Forelimb muscle (tissue), 1 donor: ENCODE measurements at regions not wholly inside any gene's neighbourhood (a gene's known extent, or its start where the extent isn't known, plus 50 kb on each side); places are given as distances from the start of the nearest gene placed in this dataset.
"Not testable (repeated sequence)": the region's sequence is repeated elsewhere in the genome, so short reads cannot be mapped to it uniquely, and the experiment has no call there.

ENCODE experiments used
- DNase-seq: peaks from one replicate; pipeline ENCODE4 v3.0.0-alpha.2; 2013; ENCODE audit warnings: low read depth

DNA sequence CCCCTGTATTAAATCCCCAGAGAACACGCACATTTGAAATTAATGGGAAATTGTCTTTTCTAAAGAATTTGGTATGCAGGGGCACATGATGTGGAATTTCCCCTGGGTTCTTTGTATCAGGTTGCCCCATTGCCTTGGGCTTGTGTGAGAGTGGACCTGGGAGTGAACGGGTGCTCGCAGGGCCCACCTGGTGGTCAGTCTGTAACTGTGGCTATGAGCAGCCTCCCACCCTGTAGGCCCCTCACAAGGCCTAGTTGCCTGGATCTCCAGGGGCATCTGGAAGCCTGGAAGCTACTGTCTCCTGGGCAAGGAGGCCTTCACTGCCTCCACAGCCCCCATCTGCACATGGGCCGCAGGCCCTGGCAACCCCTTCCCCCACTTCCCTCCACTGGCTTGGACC is 96.7 kb downstream of the SLC25A47 start:
- DNase-seq = no peak

DNA sequence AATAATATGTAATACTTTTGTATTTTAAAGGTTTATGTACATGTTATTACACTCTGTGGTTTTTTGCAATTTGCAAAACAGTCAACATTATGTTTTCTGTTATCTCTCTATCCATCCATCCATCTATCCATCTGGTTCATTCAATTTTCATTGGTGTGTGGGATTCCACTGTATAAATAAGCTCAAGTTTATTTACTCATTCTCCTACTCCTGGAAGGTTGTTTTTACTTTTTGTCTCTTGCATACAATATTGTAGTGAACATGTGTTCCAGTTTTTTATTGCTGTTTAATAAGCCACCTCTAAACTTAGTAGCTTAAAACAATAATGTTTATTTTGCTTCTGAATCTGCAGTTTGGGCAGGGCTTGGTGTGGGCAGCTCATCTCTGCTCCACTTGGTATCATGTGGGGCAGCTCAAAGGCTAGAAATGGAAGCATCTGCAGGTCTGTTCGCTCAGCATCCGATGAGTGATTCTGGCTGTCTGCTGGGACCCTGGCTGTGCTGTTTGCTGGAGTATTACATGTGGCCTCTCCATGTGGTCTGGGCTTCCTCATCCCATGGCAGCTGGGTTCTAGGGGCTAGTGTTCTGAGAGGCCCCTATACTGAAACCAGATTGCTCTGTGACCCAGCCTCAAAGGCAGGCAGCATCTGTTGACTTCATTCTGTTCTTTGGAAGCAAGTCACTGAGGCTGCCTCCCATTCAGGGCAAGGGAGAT is 98.8 kb downstream of the SLC25A47 start:
- DNase-seq = no peak

DNA sequence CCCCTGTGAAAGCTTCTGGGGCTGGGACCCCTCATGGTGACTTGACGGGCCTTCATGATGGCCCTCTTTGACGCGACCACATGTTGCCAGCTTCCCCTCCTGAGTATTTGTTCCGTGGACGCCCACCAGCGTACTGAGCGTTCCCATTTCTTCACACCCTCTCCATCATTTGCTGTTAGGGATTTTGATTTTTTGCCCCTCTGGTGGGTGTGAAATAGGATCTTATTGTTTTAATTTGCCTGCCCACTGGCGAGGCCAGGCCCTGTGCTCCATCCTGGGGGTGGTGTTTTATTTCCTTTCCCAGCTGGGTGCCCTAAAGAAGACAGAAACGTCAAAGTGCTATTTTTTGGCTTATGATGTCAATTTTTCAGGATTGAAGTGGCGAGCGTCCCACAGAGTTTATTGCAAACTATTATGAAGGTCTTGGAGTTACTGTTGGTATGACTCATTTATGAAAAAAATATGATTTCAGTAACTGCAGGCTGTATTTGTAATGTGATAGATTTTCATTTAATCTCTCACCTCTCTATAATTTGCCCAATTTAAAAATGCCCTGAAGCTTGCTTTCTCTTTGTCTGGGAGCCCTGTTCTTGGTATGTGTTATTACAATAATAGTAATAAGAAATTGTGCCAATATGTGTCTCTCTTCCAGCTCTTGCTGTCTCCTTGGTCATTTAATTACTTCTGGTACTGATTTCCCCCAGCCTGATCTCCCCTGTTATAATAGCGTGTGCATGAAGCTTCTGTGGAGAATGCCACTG is 99.6 kb downstream of the SLC25A47 start:
- DNase-seq = no peak

DNA sequence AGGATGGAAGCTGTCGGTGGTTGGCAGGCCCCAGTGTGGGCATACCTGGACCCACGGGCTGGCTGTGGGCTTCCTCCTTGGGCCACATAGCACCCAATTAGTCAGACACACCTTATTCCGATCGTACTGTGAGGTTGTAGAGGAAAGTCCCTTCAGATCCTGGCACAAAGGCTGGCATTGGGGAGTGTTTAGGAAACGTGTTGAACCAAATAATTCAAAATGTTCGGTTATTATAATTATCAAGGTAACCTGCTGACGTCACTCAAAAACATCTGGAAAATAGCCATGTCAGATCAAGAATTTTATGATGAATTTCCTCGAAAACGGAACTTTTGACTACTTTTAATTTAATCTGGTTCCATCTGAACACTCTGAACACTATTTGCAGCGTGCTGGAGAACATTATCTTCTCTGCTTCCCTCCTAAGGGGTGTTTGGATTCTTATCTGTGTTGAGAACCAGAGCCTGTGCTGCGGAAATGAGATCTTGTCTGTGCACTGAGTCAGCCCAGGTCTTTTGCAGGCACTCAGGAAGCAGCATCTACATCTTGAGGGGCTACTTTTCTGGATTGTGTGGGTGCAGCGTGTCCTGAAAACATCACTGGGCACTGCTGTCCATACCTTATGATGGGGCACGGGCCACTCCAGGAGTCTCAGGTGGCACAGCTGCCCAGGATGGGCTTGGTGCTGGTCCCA is 100.3 kb downstream of the SLC25A47 start:
- no peak for DNase-seq

DNA sequence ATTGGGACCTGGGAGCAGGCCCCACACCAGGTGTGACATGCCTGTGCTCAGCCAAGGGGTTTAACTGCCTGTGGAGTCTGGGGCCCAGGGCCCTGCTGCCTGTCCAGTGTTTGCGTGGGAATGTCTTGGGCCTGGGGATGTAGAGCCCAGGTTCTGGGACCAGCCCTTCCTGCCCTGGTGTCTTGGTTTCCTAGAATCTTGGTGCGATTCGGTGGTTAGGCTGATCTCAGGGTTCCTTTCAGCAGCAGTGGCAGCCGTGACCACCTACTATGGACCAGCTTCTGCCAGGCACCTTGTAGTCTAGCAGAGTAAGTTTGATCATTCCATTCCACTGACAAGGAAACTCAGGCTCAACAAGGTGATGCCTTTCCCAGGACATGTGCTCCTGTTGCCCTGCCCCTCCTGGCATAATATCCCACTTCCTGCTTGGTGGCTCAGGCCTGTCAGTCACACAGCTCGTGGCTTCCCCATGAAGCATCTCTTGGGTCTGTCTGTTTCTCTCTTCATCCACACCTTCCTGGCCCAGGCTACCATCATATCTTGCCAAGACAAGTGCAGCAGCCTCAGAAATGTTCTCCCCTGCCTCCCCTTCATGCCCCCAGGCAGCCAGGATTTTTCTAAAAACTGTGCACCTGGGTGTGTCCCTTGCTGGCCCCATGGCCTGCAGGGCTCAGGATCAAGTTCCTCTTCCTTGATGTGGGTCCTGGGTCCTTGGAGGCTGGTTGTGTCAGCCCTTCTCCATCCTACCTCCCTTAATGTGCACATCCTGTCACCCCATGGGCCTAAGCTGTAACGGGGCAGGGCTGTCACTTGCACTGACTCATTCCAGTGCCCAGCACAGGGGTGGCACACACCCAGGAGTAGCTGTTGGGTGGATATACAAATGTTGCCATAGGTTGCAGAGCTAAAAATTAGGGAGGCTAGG is 101.6 kb downstream of the SLC25A47 start:
- no peak for DNase-seq

DNA sequence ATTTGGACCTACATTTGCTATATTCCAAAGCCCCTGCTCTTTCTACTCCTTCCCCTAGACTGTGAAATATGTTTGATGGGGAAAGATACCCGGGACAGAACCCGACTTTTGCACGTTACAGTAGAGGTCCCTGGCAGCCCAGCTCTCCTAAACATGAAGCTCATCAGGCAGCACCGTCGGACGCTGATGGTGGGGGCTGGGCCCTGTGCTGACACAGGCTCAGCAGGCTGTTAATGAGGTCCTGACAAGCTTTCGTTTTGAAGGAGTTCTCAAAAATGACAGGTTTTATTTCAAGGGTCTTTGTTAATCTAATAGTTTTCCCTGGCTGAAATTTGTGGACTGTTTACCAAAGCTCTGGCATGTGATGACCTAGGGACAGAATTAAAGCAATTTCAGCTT is 102.3 kb downstream of the SLC25A47 start:
- DNase-seq = no peak

DNA sequence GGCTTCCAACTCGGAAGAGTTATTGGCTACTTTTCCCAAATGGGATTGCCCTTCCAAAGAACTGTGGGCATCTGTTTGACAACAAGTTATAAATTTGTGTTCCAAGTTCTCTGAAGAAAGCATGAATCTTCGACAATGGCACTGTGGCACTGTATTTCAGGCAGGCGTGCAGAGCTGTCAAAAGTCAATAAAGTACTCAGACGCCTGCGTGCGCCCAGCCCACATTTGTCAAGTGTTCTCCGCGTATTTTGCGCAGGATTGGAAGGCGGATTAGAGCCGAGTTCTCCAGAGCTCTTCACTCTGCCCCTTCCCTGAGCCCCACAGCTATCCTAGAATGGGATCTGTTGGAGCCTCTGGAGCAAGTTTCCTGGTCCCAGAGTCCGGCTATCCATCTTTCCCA is 103.2 kb downstream of the SLC25A47 start:
- DNase-seq = no peak

DNA sequence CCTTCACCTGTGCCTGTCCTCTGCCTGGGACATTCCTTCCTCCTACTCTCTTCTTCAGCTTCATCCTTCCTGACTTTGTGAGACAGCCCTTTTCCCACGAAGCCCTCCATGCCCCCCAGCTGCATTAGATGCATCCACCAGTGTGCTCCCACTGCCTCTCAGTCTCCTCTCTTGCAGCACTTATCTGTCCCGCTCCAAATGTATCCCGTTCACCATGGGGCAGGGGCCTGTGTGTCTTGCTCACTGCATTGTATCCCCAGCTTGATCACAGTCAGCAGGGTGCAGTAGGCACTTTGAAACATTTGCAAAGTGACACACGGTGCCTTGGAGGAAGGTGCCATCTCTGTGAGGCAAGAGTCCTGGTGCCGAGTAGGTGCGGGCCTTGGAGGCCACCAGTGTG is 104.0 kb downstream of the SLC25A47 start:
- no peak for DNase-seq

DNA sequence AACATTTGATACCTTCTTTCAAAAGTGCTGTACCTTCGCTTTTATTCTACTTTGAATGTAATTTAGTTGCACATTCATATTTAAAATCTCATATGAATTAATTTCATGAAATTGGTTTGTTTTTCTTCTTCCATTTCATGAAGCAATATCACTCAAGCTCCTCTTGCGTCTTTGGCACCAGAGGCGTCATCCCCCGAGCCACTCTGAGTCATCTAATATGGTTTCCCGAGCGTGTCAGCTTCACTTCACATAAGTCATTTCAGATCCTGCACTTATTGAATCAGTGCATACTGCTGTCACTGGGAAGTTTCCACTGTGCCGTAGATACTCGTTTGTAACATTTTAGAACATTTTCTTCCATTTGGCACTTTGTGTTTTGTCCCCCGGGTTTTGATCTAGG is 105.6 kb downstream of the SLC25A47 start:
- DNase-seq = no peak

DNA sequence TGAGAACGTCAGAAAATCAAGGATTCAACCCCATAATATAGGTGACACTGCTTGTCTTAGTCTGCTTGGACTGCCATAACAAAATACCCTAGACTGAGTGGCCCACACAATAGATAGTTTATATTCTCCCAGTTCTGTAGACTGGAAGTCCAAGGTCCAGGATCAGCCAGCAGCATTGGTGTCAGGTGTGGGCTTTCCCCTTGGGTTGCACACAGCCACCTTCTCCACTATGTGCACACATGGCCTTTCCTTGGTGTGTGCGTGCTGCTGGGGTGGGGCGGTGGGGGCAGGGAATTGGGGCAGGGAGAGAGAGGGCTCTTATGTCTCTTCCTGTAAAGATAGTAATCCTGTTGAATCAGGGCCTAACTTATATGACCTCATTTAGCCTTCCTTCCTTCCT is 106.4 kb downstream of the SLC25A47 start:
- DNase-seq = no peak

DNA sequence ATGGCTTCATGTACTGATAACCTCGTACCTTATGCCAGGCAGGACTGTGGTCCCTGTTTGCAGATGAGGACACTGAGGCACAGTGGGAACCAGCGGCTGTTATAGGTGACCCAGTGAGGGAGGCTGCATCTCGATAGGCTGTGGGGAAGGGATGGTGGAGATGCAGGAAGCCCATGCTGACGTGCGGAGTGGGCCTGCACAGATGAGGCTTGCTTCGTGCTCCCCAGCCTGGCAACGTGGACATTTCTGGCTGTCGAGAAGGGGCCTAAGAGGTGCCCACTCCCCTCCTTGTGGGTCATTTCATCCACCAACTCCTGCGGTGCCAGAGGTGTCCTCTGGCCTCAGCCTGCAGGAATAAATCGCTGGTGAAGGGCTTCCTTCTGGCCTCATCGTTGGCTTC is 107.4 kb downstream of the SLC25A47 start:
- DNase-seq = no peak

DNA sequence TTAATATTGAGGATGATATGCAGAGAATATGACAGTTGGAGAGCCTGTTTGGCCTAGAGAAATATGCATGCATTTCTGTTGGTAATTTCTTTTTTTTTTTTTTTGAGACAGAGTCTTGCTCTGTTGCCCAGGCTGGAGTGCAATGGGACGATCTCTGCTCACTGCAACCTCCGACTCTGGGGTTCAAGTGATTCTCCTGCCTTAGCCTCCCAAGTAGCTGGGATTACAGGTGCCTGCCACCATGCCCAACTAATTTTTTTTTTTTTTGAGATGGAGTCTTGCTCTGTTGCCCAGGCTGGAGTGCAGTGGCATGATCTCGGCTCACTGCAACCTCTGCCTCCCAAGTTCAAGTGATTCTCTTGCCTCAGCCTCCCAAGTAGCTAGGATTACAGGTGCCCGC is 108.3 kb downstream of the SLC25A47 start:
- not testable (repeated sequence) for DNase-seq

DNA sequence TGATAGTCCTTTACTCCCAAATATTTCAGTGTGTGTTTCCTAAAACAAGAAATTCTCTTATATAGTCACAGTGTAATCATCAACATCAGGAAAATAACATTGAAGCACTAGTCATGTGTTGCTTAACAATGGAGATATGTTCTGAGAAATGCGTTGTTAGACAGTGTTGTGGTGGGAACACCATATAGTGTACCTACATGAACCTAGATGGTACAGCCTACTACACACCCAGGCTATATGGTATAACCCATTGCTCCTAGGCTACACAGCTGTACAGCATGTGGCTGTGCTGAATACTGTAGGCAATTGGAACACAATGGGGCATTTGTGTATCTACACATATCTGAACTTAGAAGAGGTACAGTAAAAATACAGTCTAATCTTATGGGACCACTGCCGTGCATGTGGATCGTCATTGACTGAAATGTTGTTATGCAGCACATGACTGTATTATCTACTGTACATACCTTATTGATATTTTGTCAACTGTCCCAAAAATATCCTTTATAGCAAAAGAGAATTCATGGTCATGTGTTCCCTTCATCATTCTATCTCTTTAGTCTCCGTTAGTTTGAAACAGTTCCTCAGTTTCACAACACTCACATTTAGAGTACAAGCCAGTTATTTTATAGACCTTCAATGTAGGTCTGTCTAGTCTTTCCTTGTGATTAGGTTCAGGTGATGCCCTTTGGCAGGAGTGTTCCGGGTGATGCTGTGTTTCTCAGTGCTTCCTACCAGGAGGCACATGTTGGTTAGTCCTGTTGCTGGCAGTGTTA is 109.7 kb downstream of the SLC25A47 start:
- no peak for DNase-seq

DNA sequence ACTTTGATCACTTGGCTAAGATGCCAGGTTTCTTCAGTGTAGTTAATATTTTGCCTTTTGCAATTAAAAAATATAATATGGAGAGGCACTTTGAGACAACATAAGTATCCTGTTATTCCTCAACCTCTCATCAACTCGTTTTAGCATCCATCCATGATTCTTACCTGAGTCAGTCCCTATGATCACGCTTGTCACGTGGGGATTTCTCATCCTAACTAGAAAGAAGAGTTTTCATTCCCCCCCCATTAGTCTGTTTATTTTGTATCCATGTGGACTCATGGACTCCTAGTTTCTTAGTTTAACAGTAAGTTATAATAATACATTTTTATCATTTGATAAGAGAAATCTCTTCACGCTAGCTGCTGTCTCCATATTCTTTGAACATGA is 110.3 kb downstream of the SLC25A47 start:
- DNase-seq = no peak

DNA sequence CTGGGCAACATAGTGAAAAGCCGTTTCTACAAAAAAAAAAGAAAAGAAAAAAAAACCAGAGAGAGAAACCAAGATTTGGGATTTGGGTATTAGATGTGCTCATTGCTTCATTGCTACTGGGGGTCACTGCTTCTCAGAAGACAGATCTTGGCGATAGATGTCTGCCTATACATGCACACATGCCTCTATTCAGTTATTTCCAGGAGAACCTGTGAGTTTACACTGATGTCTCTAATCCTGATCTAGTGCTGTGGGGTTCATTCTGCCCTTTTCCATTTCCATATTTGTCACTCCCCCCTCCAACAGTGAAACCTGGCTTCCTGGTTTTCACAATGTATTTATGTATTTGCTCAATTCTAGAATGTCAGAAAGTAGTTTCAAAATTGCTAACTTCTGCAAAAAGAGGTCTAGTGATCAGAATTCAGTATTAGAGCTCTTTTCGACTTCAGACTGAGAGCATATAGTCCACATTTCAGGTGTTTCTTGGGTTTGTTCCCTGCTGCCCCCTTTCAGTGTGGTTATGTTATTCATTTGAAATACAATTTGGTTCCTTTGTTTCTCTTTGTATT is 111.0 kb downstream of the SLC25A47 start:
- no peak for DNase-seq

DNA sequence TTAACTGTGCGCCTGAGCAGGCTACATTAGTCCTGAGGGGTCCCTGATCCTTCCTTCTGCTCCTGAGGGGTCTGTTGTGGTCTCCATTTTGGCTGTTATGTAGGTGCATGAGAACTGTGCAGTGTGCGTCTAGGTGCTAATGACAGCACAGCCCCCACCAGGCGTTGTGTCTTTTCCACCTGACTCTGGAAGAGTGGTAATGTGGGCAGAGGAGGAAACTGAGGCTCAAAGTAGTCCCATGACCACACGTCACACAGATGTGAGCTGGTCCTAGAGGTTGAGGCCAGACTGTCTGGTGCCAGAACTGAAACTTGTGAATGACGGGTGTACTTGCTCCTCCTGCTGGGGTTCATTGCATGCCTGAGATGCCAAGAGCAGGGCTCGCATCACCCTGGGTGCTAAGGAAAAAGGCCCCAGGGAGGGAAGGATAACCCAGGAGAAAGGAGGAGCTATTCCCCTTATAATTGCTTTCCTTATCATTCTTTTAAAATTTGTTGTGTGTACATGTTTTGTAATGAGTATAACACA is 111.8 kb downstream of the SLC25A47 start:
- DNase-seq = no peak

DNA sequence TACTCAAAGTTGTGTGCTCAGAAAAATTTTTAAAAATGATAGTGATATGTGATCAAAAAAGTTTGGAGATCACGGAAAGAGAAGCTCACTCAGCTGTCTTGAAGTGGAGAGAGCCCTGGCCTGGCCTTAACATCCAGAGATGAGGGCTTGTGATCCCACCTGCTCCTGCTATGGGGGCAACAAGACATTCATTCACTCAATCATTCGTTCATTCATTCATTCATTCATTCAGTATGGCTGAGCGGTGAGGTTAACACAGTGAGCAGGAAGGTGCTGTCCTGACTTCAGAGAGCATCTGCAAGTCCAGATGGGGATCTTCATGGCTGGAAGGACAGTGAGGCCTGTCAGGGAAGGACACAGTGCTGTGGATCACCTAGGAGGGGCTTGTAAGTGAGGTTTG is 112.3 kb downstream of the SLC25A47 start:
- no peak for DNase-seq

DNA sequence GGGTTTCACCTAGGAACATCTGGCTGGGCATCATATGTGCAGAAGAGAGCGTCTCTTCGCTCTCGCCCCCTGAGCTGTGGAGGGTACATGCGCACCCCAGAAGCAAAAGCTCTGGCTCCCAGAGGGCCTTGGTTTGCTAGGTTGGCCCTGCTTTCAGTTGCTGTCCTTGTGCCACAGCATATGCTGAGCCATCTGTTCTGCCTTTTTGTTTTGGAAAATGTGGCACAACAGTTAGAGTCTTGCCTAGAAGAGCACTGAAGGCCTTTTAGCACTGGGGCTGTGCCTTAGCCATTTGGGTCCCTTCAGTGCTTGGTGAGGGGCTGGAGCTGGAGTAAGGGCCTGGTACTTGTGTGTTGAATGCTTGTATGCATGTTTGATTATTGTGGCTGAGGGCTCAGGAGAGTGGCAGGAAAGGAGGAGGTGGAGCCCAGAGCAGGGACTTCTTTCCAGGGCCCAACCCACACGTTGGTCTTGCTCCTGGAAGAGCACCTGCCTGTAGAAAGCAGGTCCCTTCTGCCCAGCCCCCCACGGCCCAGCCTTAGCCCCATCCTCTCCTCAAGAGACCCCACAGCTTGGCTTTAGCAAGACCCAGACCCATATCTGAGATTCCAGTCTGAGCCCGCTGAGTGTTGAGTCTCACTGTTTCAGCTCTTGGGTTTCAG is 113.7 kb downstream of the SLC25A47 start:
- DNase-seq = no peak

DNA sequence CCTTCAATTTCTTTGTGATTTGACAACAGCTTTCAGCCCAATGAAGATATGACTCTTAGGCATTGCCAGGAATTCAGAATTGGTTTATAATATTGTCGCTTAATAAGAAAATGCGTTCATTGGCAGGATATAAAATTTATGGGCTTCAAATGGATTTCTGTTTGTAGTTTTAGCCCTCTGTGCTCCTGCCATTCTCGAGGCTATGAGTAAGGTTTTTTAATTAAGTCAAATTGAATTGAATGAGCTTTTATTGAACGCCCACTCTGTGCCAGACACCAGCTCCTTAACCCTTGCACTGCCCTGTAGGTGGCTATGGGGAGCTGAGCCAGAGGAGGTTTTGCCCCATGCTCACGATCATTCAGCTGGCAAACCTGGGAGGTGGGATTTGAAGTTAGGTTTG is 115.1 kb downstream of the SLC25A47 start:
- no peak for DNase-seq
